HG03354 (cell line): ENCODE measurements at regions not wholly inside any gene's neighbourhood (a gene's known extent, or its start where the extent isn't known, plus 50 kb on each side); places are given as distances from the start of the nearest gene placed in this dataset.

Experiments
- ATAC-seq: cut with Tn5 transposase; IDR thresholded peaks from one replicate; pipeline ENCODE4 v1.9.1; 2021; ENCODE audit warnings: mild to moderate bottlenecking; ENCODE audit not compliant: unreplicated experiment, poor library complexity, severe bottlenecking

DNA sequence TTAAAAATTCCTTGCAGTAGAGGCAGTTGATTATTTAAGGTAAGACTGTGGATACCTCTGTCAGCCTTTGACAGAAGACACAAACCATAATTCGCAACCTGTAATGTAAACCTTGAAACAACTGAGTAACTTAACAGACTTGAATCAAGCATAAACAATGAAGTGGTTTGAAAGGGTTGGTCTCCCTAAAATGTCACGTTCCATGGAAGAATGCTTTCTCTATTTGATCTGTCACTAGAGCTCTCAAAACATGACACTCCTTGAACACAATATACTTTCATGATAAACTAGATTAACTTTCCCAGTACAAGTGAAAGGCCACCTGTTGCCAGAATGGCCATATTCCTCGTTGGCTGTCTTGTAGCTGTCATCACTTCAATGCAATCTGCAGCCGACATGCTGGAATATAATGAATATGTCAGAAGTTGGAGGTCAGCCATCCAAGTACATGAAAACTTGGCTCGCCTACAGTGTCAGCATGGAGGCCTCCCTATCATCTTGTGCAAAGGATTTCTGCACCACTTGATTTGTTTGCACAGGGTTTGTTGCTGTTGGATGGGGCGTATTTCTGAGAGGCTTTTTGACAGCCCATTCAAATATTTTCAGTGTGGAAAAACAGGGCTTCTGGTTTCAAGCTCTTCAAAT, 228.0 kb downstream of the TLE4 start:
- no peak for ATAC-seq

DNA sequence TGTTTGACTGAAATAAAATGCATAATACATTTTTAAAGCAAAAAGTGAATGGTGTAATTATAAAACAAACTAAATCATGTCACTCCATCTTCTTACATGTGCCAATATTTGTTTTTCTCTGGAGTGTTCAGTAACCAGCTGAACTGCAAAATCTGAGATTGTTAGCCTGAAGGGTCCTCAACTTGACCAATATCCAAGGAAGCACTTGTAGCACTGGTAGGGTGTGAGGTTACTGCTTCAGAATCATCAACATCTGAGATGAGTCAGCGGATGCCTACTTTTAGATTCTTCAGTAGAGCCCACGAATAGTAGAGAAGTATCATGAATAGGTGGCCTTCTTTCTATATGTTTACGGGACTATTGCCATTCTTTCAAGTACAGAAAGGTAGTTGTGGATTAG, 226.7 kb downstream of the TLE4 start:
- no peak for ATAC-seq

DNA sequence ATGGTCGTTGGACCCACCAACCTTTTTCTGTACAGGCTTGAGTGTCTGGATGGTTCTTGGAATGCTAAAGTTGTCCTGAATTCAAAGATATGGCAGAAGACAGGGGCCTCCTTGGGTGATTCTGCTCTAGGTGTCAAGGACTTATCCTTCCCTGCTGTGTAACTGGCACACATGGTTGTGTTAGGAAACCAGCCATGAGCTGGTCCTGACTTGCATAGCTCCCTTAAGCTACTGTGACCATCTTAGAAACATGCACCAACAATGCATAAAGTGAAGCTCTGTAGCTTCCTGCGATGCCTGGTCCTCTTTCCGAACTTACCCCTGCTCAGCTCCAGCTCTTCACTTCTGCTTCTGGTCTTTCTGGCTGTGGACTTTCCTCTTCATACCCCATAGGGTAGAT, 224.6 kb downstream of the TLE4 start:
- ATAC-seq = no peak

DNA sequence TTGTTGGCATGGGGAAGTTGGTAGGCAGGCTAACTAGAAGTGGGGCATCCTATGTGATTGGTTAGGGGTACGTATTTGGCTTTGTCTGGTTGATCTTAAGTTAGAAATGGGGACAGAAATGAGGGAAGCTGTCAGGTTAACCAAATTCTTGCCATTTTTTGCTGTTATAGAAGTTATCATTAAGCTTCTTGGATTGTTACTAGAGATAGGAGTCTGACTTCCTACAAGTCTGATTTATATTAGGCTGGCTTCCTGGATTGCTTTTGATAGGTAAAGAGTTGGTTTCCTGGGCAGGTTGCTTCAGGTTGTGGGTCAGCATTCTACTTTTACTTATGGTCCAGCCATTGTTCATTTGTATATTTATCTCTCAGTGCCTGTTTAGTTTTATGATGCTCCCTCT, 216.9 kb downstream of the TLE4 start:
- no peak for ATAC-seq

DNA sequence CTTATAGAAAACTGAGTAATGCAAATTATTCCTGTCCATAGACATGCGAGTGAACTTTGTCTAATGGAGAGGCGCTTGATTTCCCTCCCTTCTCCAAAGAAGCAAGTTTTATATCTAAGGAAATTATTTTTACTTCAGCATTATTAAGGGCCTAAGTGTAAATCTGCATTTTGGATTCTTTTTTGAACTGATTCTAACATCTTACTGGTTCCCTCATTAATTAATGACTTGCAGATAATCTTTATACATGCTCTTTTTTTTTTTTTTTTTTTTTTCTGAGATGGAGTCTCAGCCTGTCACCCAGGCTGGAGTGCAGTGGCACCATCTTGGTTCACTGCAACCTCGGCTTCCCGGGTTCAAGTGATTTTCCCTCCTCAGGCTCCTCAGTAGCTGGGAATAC, 209.5 kb downstream of the TLE4 start:
- no peak for ATAC-seq

DNA sequence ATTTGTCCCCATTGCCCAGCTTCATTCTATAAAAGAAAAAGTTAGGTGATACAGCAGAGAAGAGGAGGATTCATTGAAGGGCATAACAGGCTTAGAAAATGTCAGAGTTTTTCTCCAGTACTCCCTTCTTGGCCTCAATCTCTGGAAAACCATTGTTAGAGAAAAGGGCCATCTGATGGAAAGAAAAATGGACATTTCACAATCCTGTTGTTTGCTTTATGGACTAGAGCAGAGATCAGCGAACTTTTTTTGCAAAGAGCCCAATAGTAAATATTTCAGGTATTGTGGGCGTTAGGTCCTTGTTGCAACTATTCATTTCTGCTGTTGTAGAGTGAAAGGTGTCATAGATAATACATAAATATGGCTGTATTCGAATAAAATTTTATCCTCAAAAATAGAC, 208.8 kb downstream of the TLE4 start:
- ATAC-seq = no peak

DNA sequence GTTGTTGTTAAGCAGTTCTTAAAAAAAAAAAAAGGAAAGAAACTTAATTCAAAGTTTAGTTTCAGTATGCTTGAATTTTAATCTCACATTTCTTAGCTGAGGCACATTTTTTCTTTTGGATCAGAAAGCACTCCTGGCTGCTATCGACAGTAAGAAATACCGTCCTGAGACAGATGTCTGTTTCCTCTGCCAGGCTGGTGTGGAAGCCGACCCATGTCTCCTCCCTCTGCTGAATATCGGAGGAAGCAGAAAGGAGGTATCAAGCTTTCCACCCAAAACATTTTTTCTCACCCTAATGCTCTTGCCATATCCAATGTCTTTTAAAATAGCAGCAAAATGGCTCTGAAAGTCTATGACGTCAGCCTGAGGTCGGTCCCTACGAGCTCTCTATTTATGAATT, 208.1 kb downstream of the TLE4 start:
- no peak for ATAC-seq

DNA sequence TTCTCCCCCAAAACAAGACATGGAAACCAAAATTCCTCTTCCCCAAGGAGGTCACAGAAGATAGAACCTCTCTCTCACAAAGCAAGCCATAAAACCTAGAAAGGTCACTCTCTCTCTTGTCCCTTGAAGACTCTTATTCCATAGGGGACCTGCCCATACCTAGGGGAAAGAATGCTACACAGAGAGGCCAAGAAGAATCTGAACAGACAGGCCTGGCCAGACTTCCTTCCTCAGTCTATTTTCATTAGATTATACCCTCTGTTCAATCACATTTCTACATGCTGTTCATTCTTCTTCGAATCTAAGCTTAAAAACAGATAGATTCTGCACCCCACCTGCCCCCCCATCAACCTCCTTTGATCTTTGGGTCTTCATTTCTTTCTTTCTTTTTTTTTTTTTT, 206.8 kb downstream of the TLE4 start:
- no peak for ATAC-seq

DNA sequence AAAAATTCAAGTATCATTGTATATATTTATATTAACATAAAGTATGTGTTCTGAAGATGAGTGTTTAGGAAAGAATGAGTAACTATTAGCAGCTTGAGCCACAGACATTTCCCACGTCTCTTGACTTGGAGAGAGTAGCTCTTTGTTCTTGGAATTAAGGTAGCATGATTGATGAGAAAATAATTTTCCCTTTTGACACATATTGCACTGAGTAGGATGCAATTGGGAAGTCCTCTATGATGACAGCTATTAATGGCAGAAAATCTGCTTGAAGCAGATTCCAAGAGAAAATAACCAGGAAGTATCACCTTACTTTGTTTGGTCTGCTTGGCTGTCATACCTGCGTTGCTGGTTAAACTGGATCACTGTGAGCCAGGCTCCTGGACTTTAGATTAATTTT, 204.8 kb downstream of the TLE4 start:
- no peak for ATAC-seq
